Heart left ventricle (tissue), 16 donors: ENCODE measurements at regions not wholly inside any gene's neighbourhood (a gene's known extent, or its start where the extent isn't known, plus 50 kb on each side); places are given as distances from the start of the nearest gene placed in this dataset.

Experiments
- ATAC-seq, 4 donors: fragments of 200-7000 bp; cut with Tn5 transposase; one replicate each; pipeline ENCODE4 v1.9.1; 2020 to 2022; ENCODE audit warnings: moderate library complexity in 4 of 4, mild to moderate bottlenecking in 3 of 4, moderate number of reproducible peaks in 1 of 4
- DNase-seq, 5 donors: peaks; one replicate each; pipeline ENCODE4 v3.0.0-alpha.2; 2020
- H3K27ac ChIP-seq, 12 donors: fragments of 200-600 bp; sonication (generic) in 4 of 12; one replicate each; pipeline versions ENCODE4 v1.5.0 to v1.8.0; 2016 to 2022; ENCODE audit warnings: mild to moderate bottlenecking in 2 of 12
- H3K27me3 ChIP-seq, 9 donors: fragments of 200-600 bp; sonication (generic) in 2 of 9; one replicate each; pipeline versions ENCODE4 v1.5.1 to v1.8.0; 2016 to 2022; ENCODE audit warnings: mild to moderate bottlenecking in 3 of 9
- H3K36me3 ChIP-seq, 9 donors: fragments of 200-600 bp; sonication (generic) in 2 of 9; one replicate each; pipeline versions ENCODE4 v1.5.0 to v1.8.0; 2018 to 2022; ENCODE audit warnings: mild to moderate bottlenecking in 2 of 9
- H3K4me1 ChIP-seq, 12 donors: fragments of 200-600 bp; sonication (generic) in 4 of 12; one replicate each; pipeline versions ENCODE4 v1.5.0 to v1.8.0; 2016 to 2022; ENCODE audit warnings: mild to moderate bottlenecking in 3 of 12
- H3K4me3 ChIP-seq, 12 donors: fragments of 200-600 bp; sonication (generic) in 4 of 12; one replicate each; pipeline versions ENCODE4 v1.5.0 to v1.8.0; 2017 to 2022; ENCODE audit warnings: mild to moderate bottlenecking in 9 of 12, moderate library complexity in 4 of 12
- H3K9me3 ChIP-seq, 12 donors: fragments of 200-600 bp; sonication (generic) in 4 of 12; one replicate each; pipeline versions ENCODE4 v1.5.0 to v1.8.0; 2016 to 2022; ENCODE audit warnings: mild to moderate bottlenecking in 1 of 12
- CTCF ChIP-seq, 12 donors: fragments of 200-600 bp; sonication (generic) in 4 of 12; IDR thresholded peaks; one replicate each; pipeline versions ENCODE4 v1.5.0 to v1.8.0; 2018 to 2022; ENCODE audit warnings: antibody characterized with exemption in 12 of 12, mild to moderate bottlenecking in 5 of 12
- POLR2A ChIP-seq, 2 donors: fragments of 450-650 bp; IDR thresholded peaks; one replicate each; pipeline ENCODE4 v1.6.1; 2017; ENCODE audit warnings: antibody characterized with exemption in 2 of 2, mild to moderate bottlenecking in 2 of 2, moderate library complexity in 2 of 2
- WGBS, 4 donors: extraction: QIAGEN DNeasy Blood & Tissue Kit in 2 of 4; methylation state at CpG; one replicate each; pipeline versions ENCODE4 v1.1.5 to v1.1.7; 2013 to 2018; 5-methylcytosine and 5-hydroxymethylcytosine counted together
- intact Hi-C, 10 donors: fragments of 100-400 bp; cut with DNase I; formaldehyde crosslinking; loops; one replicate each; pipeline versions ENCODE4 v1.11.1 to v1.14.2; 2022
- donor health status: ischemic (EF 13 %, LVEDD 7.1; RV severe dilation, severe dysfunction).
- donor health status: healthy with polysubstance abuse.
- donor health status: DM: no; HTN: yes; CAD: no.
- donor health status: DM: no; HTN: no; CAD: no.
- donor health status: ischemic (EF 25% LVEDD 6.9; RV normal size, moderate dysfunction).
- donor health status: ischemic (EF 25% LVEDD 5.7; RV mildly dilated, moderate dysfunction).
- donor health status: healthy.
- donor health status: DM: yes; HTN: yes; CAD: no.
- donor health status: ischemic (EF 35%, LVEDD 5.7; RV mildly dilated, moderate dysfunction).
- donor health status: nonischemic (EF 11% LVEDD 7.7; RV severe dilation, severe dysfunction).
- donor health status: DM: yes; HTN: yes; CAD: no.
- donor health status: PGD.
- donor health status: ischemic (EF 29% LVEDD 5.4; RV normal size, mild dysfunction).
- donor health status: nonischemic (EF 23%, LVEDD 6.1; RV moderate dilation, normal function).

- ATAC-seq (peak; percentile 25 to 77 (median 72)), DNase-seq (no peak)
- H3K27ac ChIP-seq = peak overlapping the region in 10 of 12 donors; percentile 15 to 67 (median 28)
- H3K27me3 ChIP-seq = no peaks in the 10 kb centered on the region
- peaks cover 0 to 4% (median 0%) of the 10 kb centered on the region in 12 donors for H3K9me3 ChIP-seq
- 54 to 66% (median 65%) methylated on average over 2 of the region's 2 CpGs for WGBS, 4 donors
- H3K4me3 ChIP-seq = no peak overlapping the region
- intact Hi-C loops = loop anchor here in 1 of 10 donors (10.0 kb wide), 1 partner anchor 213 kb away; the partner anchor contains the start of gene GAS1
- peaks cover 0 to 13% (median 0%) of the 10 kb centered on the region in 12 donors for H3K4me1 ChIP-seq
- no peaks in the 10 kb centered on the region for H3K36me3 ChIP-seq
- TF ChIP-seq CTCF (IDR thresholded peaks at IDR 0.05) = no peak
Observed at GRCh38 chr9:86731511-86732063, 215.7 kb downstream of the GAS1 start.

- Histone ChIP-seq H3K27ac (no peak overlapping the region), H3K36me3 (no peaks in the 10 kb centered on the region), H3K9me3 (peaks cover 0 to 4% (median 0%) of the 10 kb centered on the region in 12 donors), H3K4me1 (peaks cover 0 to 13% (median 0%) of the 10 kb centered on the region in 12 donors), H3K27me3 (no peaks in the 10 kb centered on the region), H3K4me3 (no peak overlapping the region)
- no peak for TF ChIP-seq CTCF (IDR thresholded peaks at IDR 0.05)
- no peak for TF ChIP-seq POLR2A (IDR thresholded peaks at IDR 0.05)
- no peak for ATAC-seq
- no peak for DNase-seq
- intact Hi-C loops = loop anchor here in 1 of 10 donors (10.0 kb wide), 1 partner anchor 214 kb away; the partner anchor contains the start of gene GAS1
- WGBS, 4 donors = 81 to 93% (median 85%) methylated on average over 6 of the region's 6 CpGs
Observed at GRCh38 chr9:86730163-86730928, 217.0 kb downstream of the GAS1 start.

- no peak for ATAC-seq
- intact Hi-C loops = loop anchor here in 1 of 10 donors (10.0 kb wide), 1 partner anchor 220 kb away; the partner anchor contains the start of gene GAS1
Observed at GRCh38 chr9:86724529-86724928, 222.8 kb downstream of the GAS1 start.

More at GRCh38 chr9:86724529-86724928, 222.8 kb downstream of the GAS1 start:
- Histone ChIP-seq H3K4me1 (peaks cover 0 to 15% (median 0%) of the 10 kb centered on the region in 12 donors), H3K4me3 (no peak overlapping the region), H3K36me3 (no peaks in the 10 kb centered on the region), H3K9me3 (peaks cover 0 to 4% (median 0%) of the 10 kb centered on the region in 12 donors), H3K27me3 (no peaks in the 10 kb centered on the region), H3K27ac (no peak overlapping the region)
- no peak for DNase-seq
- TF ChIP-seq POLR2A (IDR thresholded peaks at IDR 0.05) (no peak), CTCF (IDR thresholded peaks at IDR 0.05) (no peak)
- 97 to 100% (median 99%) methylated on average over 1 of the region's 1 CpG for WGBS, 4 donors
